Bronchial epithelial cell (primary cell): ENCODE measurements at regions not wholly inside any gene's neighbourhood (a gene's known extent, or its start where the extent isn't known, plus 50 kb on each side); places are given as distances from the start of the nearest gene placed in this dataset.
A peak's percentile ranks its signal among the peaks of the same experiment; 100 is the strongest.

ENCODE experiments used
- DNase-seq: peaks from one replicate; pipeline ENCODE4 v3.0.0-alpha.2; 2010; ENCODE audit warnings: low read depth
- FAIRE-seq: peaks from 2 replicates; lab custom pipeline; 2011; peaks lifted over from hg19 to GRCh38; lab: Jason Lieb, UNC
- H3K27me3 ChIP-seq: 2 replicates; pipeline ENCODE4 v1.5.1; 2011; ENCODE audit warnings: low read length; ENCODE audit not compliant: control insufficient read depth, insufficient read depth
- H3K36me3 ChIP-seq: 2 replicates; pipeline ENCODE4 v1.5.1; 2011; ENCODE audit warnings: low read length; ENCODE audit not compliant: control insufficient read depth, insufficient read depth
- H3K4me3 ChIP-seq: 2 replicates; pipeline ENCODE4 v1.5.1; 2011; ENCODE audit warnings: mild to moderate bottlenecking, low read depth, low read length, control low read depth
- TF ChIP-seq, protein P1 (sequence below): IDR thresholded peaks from 2 replicates; pipeline ENCODE4 v1.5.1; 2011; ENCODE audit warnings: mild to moderate bottlenecking, moderate library complexity, low read length, control low read depth, inconsistent platforms; ENCODE audit not compliant: insufficient read depth, severe bottlenecking

DNA sequence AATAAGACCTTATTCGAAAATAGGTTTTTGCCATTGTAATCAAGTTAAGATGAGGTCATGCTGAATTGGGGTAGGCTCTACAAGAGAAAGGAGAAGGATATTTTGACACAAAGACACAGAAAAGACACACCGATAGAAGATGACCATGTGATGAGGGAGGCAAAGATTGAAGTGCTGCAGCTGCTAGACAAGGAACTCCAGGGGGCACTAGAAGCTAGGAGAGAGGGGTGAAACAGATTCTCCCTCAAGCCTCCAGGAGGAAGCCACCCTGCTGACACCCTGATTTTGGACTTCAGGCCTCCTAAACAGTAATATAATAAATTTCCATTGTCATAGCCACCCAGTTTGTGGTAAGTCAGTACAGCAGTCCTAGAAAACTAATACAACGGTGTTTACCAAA, 506.8 kb upstream of the CAMK1G start:
- FAIRE-seq (no peak), DNase-seq (peak; percentile 30)
- H3K27me3 ChIP-seq = no peaks in the 10 kb centered on the region
- TF ChIP-seq, protein P1, sequence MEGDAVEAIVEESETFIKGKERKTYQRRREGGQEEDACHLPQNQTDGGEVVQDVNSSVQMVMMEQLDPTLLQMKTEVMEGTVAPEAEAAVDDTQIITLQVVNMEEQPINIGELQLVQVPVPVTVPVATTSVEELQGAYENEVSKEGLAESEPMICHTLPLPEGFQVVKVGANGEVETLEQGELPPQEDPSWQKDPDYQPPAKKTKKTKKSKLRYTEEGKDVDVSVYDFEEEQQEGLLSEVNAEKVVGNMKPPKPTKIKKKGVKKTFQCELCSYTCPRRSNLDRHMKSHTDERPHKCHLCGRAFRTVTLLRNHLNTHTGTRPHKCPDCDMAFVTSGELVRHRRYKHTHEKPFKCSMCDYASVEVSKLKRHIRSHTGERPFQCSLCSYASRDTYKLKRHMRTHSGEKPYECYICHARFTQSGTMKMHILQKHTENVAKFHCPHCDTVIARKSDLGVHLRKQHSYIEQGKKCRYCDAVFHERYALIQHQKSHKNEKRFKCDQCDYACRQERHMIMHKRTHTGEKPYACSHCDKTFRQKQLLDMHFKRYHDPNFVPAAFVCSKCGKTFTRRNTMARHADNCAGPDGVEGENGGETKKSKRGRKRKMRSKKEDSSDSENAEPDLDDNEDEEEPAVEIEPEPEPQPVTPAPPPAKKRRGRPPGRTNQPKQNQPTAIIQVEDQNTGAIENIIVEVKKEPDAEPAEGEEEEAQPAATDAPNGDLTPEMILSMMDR = peak; percentile 21
- H3K4me3 ChIP-seq = no peak overlapping the region
- H3K36me3 ChIP-seq = no peaks in the 10 kb centered on the region

DNA sequence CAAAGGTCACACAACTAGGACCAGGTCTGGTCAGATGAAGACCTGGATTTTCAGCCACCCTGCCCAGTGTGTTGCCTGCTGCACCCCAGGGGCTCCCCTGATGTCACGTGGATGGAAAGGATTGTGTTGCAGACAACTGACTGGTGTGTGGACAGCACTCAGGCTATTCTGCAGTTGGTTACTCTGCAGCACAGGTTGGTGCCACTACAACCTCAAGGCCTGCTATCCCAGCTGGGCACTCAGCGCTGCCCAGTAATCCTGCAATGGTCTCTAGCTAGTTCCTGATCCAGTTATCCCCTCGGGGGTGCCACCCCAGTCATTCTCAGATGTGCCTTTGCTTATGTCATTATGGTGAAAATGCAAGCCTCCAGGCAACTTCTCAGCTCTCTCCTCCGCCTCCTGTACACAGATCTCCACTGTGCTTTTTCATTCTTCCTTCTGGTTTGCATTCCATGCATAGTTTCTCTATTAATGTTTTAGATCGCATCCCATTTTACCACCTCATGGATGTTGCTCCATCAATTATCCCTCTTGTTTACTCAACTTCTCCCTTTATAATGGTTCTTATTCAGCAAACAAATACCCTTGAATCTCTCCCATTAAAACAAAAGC, 503.2 kb upstream of the CAMK1G start:
- Histone ChIP-seq H3K36me3 (no peaks in the 10 kb centered on the region), H3K27me3 (no peaks in the 10 kb centered on the region), H3K4me3 (no peak overlapping the region)
- no peak for FAIRE-seq
- TF ChIP-seq, protein P1 = no peak
- peak; percentile 63 for DNase-seq

DNA sequence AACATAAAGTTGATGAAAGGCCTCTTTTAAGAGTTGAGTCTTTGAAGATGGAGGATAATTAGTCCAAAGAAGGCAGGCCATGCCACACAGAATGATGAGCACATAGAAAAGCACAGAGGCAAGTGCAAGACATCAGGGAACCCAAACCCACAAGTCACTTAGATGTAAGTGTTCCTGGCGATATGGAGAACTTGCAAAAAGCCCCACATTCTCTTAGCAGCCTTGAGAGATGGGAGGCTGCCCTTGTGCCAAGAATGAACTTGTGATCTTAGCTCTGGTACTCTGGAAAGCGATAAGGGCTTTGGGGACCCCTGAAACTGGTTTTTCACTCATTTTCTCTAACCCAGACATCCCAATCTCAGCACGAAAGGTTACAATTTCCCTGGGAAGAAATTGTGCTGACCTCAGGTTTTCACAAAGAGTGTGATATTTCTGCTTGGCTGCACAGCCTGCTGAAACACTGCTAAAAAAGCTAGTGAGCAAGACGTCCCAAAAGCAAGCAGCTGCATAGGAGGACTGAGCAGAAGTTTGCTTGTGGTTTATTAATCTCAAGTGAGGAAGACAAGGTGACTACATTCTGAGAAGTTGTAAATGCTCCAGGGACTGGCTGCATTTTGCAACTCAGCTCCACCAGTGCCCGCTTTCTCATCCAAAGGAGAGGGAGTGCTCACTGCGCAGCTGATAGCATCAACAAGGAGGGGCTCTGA, 496.9 kb upstream of the CAMK1G start:
- no peaks in the 10 kb centered on the region for H3K27me3 ChIP-seq
- FAIRE-seq (no peak), DNase-seq (no peak)
- TF ChIP-seq, protein P1 = no peak
- no peaks in the 10 kb centered on the region for H3K36me3 ChIP-seq
- no peak overlapping the region for H3K4me3 ChIP-seq

DNA sequence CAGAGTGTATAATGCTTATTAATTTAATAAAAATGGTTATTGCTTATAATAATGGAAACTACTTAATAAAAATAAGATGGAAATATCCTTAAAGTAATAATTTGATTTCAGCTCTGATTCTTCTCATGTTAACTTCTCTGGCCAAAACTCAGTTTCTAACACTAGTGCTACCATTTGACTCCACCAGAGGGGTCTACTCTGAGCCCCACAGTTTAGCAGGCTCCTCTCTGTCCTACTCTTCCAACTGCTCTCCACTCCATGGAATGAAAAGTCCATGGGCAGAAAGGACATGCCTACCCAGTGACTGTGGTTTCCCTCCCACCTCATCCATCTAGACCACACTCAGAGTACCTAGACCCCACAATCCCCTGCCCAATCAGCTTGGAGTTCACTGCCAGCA, 489.1 kb upstream of the CAMK1G start:
- Histone ChIP-seq H3K4me3 (no peak overlapping the region), H3K36me3 (no peaks in the 10 kb centered on the region), H3K27me3 (no peaks in the 10 kb centered on the region)
- FAIRE-seq (no peak), DNase-seq (no peak)
- TF ChIP-seq, protein P1 = no peak

DNA sequence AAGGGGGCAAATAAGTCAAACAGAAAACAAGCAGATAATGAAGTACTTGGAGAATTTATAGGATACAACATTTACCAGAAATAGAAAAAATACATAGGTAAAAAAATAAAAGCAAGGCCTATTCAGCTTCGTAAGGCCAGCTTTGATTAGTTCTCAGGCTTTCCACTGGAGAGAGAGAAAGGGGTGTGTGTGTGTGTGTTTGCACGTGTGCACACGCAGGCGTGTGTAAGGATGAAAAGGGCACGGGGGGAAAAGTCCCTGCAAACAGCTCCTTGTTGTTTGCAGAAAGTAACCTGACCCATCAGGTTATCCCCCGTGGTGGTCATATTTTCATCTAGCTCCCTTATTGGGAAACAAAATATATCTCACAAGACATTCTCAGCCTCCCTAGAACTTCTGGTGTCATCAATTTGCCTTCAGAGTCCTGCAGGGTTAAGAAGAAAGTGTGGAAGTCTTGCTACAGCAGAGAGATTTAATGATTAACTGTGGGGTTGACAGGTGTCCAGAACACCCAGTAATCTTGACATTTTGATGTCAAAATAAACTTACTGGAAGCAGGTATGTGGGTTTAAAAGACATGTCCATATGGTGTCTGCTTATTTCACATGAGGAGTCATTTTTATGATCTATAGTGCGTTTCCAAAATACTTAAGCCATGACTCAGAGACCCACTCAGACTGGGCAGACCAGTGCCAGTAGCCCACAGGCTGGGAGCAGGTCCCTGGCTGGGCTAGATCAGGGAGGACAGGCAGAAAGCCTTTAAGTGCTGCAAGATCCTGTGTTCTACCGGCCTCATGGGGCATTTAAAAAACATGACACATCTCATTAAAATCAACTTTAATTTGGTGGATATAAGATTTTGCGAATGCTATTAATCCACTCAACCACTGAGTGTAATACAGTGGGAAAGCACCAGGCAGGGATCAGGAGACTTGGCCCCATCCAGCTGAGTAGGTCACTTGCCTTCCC, 487.6 kb upstream of the CAMK1G start:
- Histone ChIP-seq H3K4me3 (no peak overlapping the region), H3K27me3 (no peaks in the 10 kb centered on the region), H3K36me3 (no peaks in the 10 kb centered on the region)
- DNase-seq = peak; percentile 72
- FAIRE-seq = no peak
- TF ChIP-seq, protein P1 = no peak
